HL-60 (cell line): ENCODE measurements at regions not wholly inside any gene's neighbourhood (a gene's known extent, or its start where the extent isn't known, plus 50 kb on each side); places are given as distances from the start of the nearest gene placed in this dataset.

ENCODE experiments used
- POLR2AphosphoS5 ChIP-seq: IDR thresholded peaks from 2 replicates; pipeline ENCODE4 v1.6.1; 2012; ENCODE audit warnings: low read depth
- SPI1 ChIP-seq: IDR thresholded peaks from 2 replicates; pipeline ENCODE4 v1.6.1; 2012; ENCODE audit warnings: low read depth, mild to moderate bottlenecking, borderline replicate concordance
- TF ChIP-seq, protein P1 (sequence below): IDR thresholded peaks from one replicate; pipeline ENCODE4 v1.5.1; 2011; ENCODE audit warnings: low read length, control low read depth, inconsistent platforms; ENCODE audit not compliant: insufficient read depth

DNA sequence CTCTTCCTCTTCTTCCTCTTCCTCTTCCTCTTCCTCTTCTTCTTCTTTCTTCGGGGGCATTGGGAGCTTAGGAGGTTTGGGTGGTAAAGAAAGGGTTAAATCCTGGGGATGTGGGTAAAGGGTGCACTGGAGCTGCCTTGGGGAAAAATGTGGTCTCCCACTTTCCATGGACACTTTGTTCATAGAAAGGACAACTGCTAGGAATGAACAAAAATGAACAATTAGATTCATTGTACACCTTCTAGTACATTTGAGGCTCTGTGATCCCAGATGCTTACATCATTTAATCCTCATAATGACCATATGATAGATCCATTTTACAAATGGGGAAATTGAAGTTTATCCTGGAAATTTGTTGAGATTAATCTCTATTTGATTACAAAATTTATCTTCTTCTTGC lies 699.7 kb downstream of the TUSC7 start:
- TF ChIP-seq, protein P1, sequence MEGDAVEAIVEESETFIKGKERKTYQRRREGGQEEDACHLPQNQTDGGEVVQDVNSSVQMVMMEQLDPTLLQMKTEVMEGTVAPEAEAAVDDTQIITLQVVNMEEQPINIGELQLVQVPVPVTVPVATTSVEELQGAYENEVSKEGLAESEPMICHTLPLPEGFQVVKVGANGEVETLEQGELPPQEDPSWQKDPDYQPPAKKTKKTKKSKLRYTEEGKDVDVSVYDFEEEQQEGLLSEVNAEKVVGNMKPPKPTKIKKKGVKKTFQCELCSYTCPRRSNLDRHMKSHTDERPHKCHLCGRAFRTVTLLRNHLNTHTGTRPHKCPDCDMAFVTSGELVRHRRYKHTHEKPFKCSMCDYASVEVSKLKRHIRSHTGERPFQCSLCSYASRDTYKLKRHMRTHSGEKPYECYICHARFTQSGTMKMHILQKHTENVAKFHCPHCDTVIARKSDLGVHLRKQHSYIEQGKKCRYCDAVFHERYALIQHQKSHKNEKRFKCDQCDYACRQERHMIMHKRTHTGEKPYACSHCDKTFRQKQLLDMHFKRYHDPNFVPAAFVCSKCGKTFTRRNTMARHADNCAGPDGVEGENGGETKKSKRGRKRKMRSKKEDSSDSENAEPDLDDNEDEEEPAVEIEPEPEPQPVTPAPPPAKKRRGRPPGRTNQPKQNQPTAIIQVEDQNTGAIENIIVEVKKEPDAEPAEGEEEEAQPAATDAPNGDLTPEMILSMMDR = no peak
- TF ChIP-seq POLR2AphosphoS5 (no peak), SPI1 (no peak)
